HepG2 (cell line): ENCODE measurements at regions not wholly inside any gene's neighbourhood (a gene's known extent, or its start where the extent isn't known, plus 50 kb on each side); places are given as distances from the start of the nearest gene placed in this dataset.

Experiments used
- ATAC-seq: fragments of 200-7000 bp; cut with Tn5 transposase; 3 replicates; pipeline ENCODE4 v1.9.1; 2020; ENCODE audit warnings: mild to moderate bottlenecking, moderate library complexity
- BruUV-seq: library from RNA; stranded (reverse); fragments of 400-500 nt; replicated peaks from 2 replicates; lab custom pipeline; 2021; lab: Mats Ljungman, UMichigan
- CTCF ChIA-PET: fragments of 300-600 bp; formaldehyde crosslinking; extraction: SDS; loops from one replicate; lab custom pipeline; 2021; ENCODE audit warnings: low total read pairs, inconsistent platforms, low intra/inter-chr PET ratio; lab: Yijun Ruan, JAX
- POLR2A ChIA-PET: fragments of 350-600 bp; sonication (Branson Sonifier 250); formaldehyde crosslinking; loops from one replicate; lab custom pipeline; 2020; ENCODE audit warnings: antibody characterized with exemption, inconsistent platforms; lab: Yijun Ruan, JAX
- DNase-seq: peaks from one replicate; pipeline ENCODE4 v3.0.0-alpha.2; 2015; ENCODE audit warnings: low spot score
- FAIRE-seq: peaks from 3 replicates; lab custom pipeline; 2011; peaks lifted over from hg19 to GRCh38; lab: Jason Lieb, UNC
- H2AFZ ChIP-seq: one replicate; pipeline ENCODE4 v1.6.1; 2011; ENCODE audit warnings: low read length, inconsistent platforms
- H3K27ac ChIP-seq: fragments of 300-600 bp; 3 replicates; pipeline ENCODE4 v1.8.0; 2011; ENCODE audit warnings: mixed run types, mild to moderate bottlenecking, mixed read lengths, low read length, inconsistent platforms; ENCODE audit not compliant: insufficient read depth; ENCODE audit errors: extremely low read length
- H3K27me3 ChIP-seq, 2 experiments: fragments of 200-600 bp in 1 of 2; 2 replicates in 1 of 2; 3 replicates in 1 of 2; pipeline versions ENCODE4 v1.6.0 to v1.8.0; 2011; ENCODE audit warnings: low read length in 2 of 2, mild to moderate bottlenecking in 2 of 2, moderate library complexity in 2 of 2, inconsistent platforms in 1 of 2; ENCODE audit not compliant: insufficient read depth in 2 of 2, control insufficient read depth in 1 of 2
- H3K36me3 ChIP-seq, 2 experiments: fragments of 200-600 bp in 1 of 2; replicated peaks in 1 of 2; 2 replicates in 1 of 2; 3 replicates in 1 of 2; pipeline versions ENCODE4 v1.5.1 to v1.8.0; 2011; ENCODE audit warnings: low read length in 2 of 2, inconsistent platforms in 1 of 2; ENCODE audit not compliant: insufficient read depth in 2 of 2, control insufficient read depth in 1 of 2
- H3K4me1 ChIP-seq: 2 replicates; pipeline ENCODE4 v1.5.1; 2012; ENCODE audit warnings: low read length, inconsistent platforms; ENCODE audit not compliant: insufficient read depth
- H3K4me2 ChIP-seq: 2 replicates; pipeline ENCODE4 v1.6.0; 2011; ENCODE audit warnings: low read depth, low read length, inconsistent platforms
- H3K4me3 ChIP-seq, 3 experiments: fragments of 200-600 bp in 1 of 3; sonication (generic), shearing (Covaris generic) in 1 of 3; replicated peaks in 1 of 3; 2 replicates each; pipeline ENCODE4 v1.5.1; 2011 to 2016; ENCODE audit warnings: low read length in 3 of 3, inconsistent platforms in 2 of 3, low read depth in 2 of 3, mild to moderate bottlenecking in 2 of 3, control low read depth in 1 of 3, mixed read lengths in 1 of 3; ENCODE audit not compliant: insufficient read depth in 1 of 3
- H3K79me2 ChIP-seq: one replicate; pipeline ENCODE4 v1.6.1; 2011; ENCODE audit warnings: low read length, inconsistent platforms; ENCODE audit not compliant: insufficient read depth
- H3K9ac ChIP-seq: 2 replicates; pipeline ENCODE4 v1.6.0; 2011; ENCODE audit warnings: mild to moderate bottlenecking, low read depth, low read length, inconsistent platforms; ENCODE audit not compliant: insufficient read depth
- H3K9me3 ChIP-seq: 2 replicates; pipeline ENCODE4 v1.5.1; 2012; ENCODE audit warnings: mild to moderate bottlenecking, low read length
- H4K20me1 ChIP-seq: 2 replicates; pipeline ENCODE4 v1.6.0; 2011; ENCODE audit warnings: inconsistent platforms, mild to moderate bottlenecking, low read length, moderate library complexity; ENCODE audit not compliant: insufficient read depth
- ARNT ChIP-seq: fragments of 450-650 bp; IDR thresholded peaks from 2 replicates; pipeline ENCODE4 v1.6.1; 2017
- HNF4A ChIP-seq: sonication (generic); formaldehyde crosslinking; IDR thresholded peaks from 2 replicates; pipeline ENCODE4 v1.4.0; 2020; ENCODE audit warnings: missing genetic modification reagents
- SCMH1 ChIP-seq: sonication (generic); formaldehyde crosslinking; IDR thresholded peaks from 2 replicates; pipeline ENCODE4 v1.9.0; 2021; ENCODE audit warnings: missing genetic modification reagents, mild to moderate bottlenecking, borderline replicate concordance
- TARDBP ChIP-seq: sonication (generic); formaldehyde crosslinking; IDR thresholded peaks from 2 replicates; pipeline ENCODE4 v1.8.0; 2022; ENCODE audit warnings: mild to moderate bottlenecking, missing genetic modification reagents
- ZBTB46 ChIP-seq: sonication (generic); formaldehyde crosslinking; IDR thresholded peaks from 2 replicates; pipeline ENCODE4 v1.4.0; 2020; ENCODE audit warnings: mild to moderate bottlenecking, missing genetic modification reagents, borderline replicate concordance
- ZNF280D ChIP-seq: sonication (generic); formaldehyde crosslinking; IDR thresholded peaks from 2 replicates; pipeline ENCODE4 v1.5.1; 2020; ENCODE audit warnings: mild to moderate bottlenecking, missing genetic modification reagents
- ZNF430 ChIP-seq: sonication (generic); formaldehyde crosslinking; IDR thresholded peaks from 2 replicates; pipeline ENCODE4 v1.9.0; 2021; ENCODE audit warnings: mild to moderate bottlenecking, missing genetic modification reagents
- ZNF510 ChIP-seq: sonication (generic); formaldehyde crosslinking; IDR thresholded peaks from 2 replicates; pipeline ENCODE4 v1.4.0; 2020; ENCODE audit warnings: low read depth, mild to moderate bottlenecking, missing genetic modification reagents
- ZNF530 ChIP-seq: sonication (generic); formaldehyde crosslinking; IDR thresholded peaks from 2 replicates; pipeline ENCODE4 v1.5.0; 2020; ENCODE audit warnings: low read depth, mild to moderate bottlenecking, missing genetic modification reagents
- WGBS: methylation state at CpG from one replicate; pipeline ENCODE4 v1.1.6; 2017; ENCODE audit warnings: low lambda C conversion rate; 5-methylcytosine and 5-hydroxymethylcytosine counted together
- in situ Hi-C: cut with HindIII; loops from 2 replicates; pipeline ENCODE4 v1.10.0; 2017; ENCODE audit warnings: low pct_unique_long_range_greater_than_20kb; ENCODE audit not compliant: extremely low pct_ligation_motif_present
- intact Hi-C: fragments of 100-400 bp; cut with micrococcal nuclease; formaldehyde crosslinking; loops from one replicate; pipeline ENCODE4 v1.10.0; 2022; ENCODE audit not compliant: unreplicated experiment

- H3K4me1 ChIP-seq = no peaks in the 10 kb centered on the region
These were observed 135.7 kb downstream of the DTHD1 start for GRCh38 chr4:36417146-36417545.

More at GRCh38 chr4:36417146-36417545, 135.7 kb downstream of the DTHD1 start:
- H3K79me2 ChIP-seq = no peaks in the 10 kb centered on the region
- no TSS peak for BruUV-seq
- no peaks in the 10 kb centered on the region for H3K9me3 ChIP-seq
- intact Hi-C loops = no loop called here
- no peaks in the 10 kb centered on the region for H3K36me3 ChIP-seq
- no peak overlapping the region for H3K4me2 ChIP-seq
- no peak overlapping the region for H2AFZ ChIP-seq
- in situ Hi-C loops = loop anchor here (10.0 kb wide), 1 partner anchor 968 kb away; no protein-coding TSS in a partner anchor
- FAIRE-seq (no peak), DNase-seq (no peak)
- WGBS = 2% methylated on average over 12 of the region's 12 CpGs
- no peaks in the 10 kb centered on the region for H4K20me1 ChIP-seq
- no peak overlapping the region for H3K9ac ChIP-seq
- H3K27me3 ChIP-seq = no peaks in the 10 kb centered on the region
- no peak overlapping the region for H3K27ac ChIP-seq
- TF ChIP-seq SCMH1 (CRISPR knock-in tag) (no peak), ZNF530 (CRISPR knock-in tag) (no peak), ZBTB46 (CRISPR knock-in tag) (no peak), ZNF280D (CRISPR knock-in tag) (no peak), TARDBP (CRISPR knock-in tag) (no peak), ARNT (no peak), ZNF430 (CRISPR knock-in tag) (no peak), ZNF510 (no peak), HNF4A (no peak)
- TF ChIP-seq, all 625 proteins: peak for 0
- no peak for ATAC-seq
- POLR2A ChIA-PET = no interaction called here
- CTCF ChIA-PET = no interaction called here
- no peak overlapping the region for H3K4me3 ChIP-seq
